K562 (cell line): ENCODE measurements at regions not wholly inside any gene's neighbourhood (a gene's known extent, or its start where the extent isn't known, plus 50 kb on each side); places are given as distances from the start of the nearest gene placed in this dataset.

ENCODE experiments used
- DDX20 ChIP-seq: fragments of 450-650 bp; IDR thresholded peaks from 2 replicates; pipeline ENCODE4 v1.6.1; 2016; ENCODE audit warnings: missing genetic modification characterization, low read depth, mild to moderate bottlenecking, missing compliant biosample characterization, moderate library complexity
- FOXK2 ChIP-seq, 2 experiments: fragments of 450-650 bp; IDR thresholded peaks in 1 of 2; conservative IDR thresholded peaks in 1 of 2; 2 replicates each; pipeline ENCODE4 v1.6.1; 2016; ENCODE audit warnings: low read depth in 2 of 2, mild to moderate bottlenecking in 1 of 2
- KLF1 ChIP-seq: fragments of 450-650 bp; IDR thresholded peaks from 2 replicates; pipeline ENCODE4 v1.6.1; 2016; ENCODE audit warnings: missing genetic modification characterization, missing compliant biosample characterization
- PPARD ChIP-seq: fragments of 250-450 bp; sonication (Bioruptor Pico); IDR thresholded peaks from 2 replicates; pipeline ENCODE4 v1.8.0; 2022; ENCODE audit warnings: inconsistent platforms, mild to moderate bottlenecking, moderate library complexity
- PTTG1 ChIP-seq: fragments of 450-650 bp; IDR thresholded peaks from 2 replicates; pipeline ENCODE4 v1.6.1; 2016; ENCODE audit warnings: low read depth, mild to moderate bottlenecking, missing genetic modification characterization, missing compliant biosample characterization
- PYGO2 ChIP-seq: fragments of 450-650 bp; IDR thresholded peaks from 2 replicates; pipeline ENCODE4 v1.6.1; 2016; ENCODE audit warnings: mild to moderate bottlenecking, missing genetic modification characterization, moderate library complexity, missing compliant biosample characterization
- SIN3A ChIP-seq, 2 experiments: fragments of 150-350 bp in 1 of 2; IDR thresholded peaks; 2 replicates each; pipeline ENCODE4 v1.6.1; 2011 to 2016; ENCODE audit warnings: borderline replicate concordance in 2 of 2, low read depth in 2 of 2, low read length in 2 of 2, mild to moderate bottlenecking in 2 of 2, moderate library complexity in 2 of 2; ENCODE audit not compliant: control insufficient read depth in 1 of 2
- SMAD4 ChIP-seq: fragments of 250-450 bp; sonication (Bioruptor Pico); conservative IDR thresholded peaks from 2 replicates; pipeline ENCODE4 v1.8.0; 2021; ENCODE audit warnings: inconsistent platforms, mild to moderate bottlenecking, moderate library complexity
- SMARCA4 ChIP-seq: fragments of 450-650 bp; IDR thresholded peaks from 2 replicates; pipeline ENCODE4 v1.6.1; 2016
- SUPT5H ChIP-seq: fragments of 450-650 bp; IDR thresholded peaks from 2 replicates; pipeline ENCODE4 v1.6.1; 2016
- TCF3 ChIP-seq: sonication (generic); formaldehyde crosslinking; IDR thresholded peaks from 2 replicates; pipeline ENCODE4 v1.4.0; 2020; ENCODE audit warnings: mild to moderate bottlenecking, missing genetic modification reagents
- TSHZ1 ChIP-seq: fragments of 250-450 bp; sonication (Bioruptor Pico); IDR thresholded peaks from 2 replicates; pipeline ENCODE4 v1.4.0; 2020; ENCODE audit warnings: mild to moderate bottlenecking, moderate library complexity
- ZKSCAN8 ChIP-seq: fragments of 200-800 bp; sonication (Bioruptor generic); IDR thresholded peaks from 2 replicates; pipeline ENCODE4 v1.6.1; 2016; ENCODE audit warnings: missing genetic modification characterization, missing compliant biosample characterization
- ZNF232 ChIP-seq: sonication (generic); formaldehyde crosslinking; IDR thresholded peaks from 2 replicates; pipeline ENCODE4 v1.8.0; 2022; ENCODE audit warnings: mild to moderate bottlenecking, missing genetic modification reagents
- ZNF239 ChIP-seq: fragments of 250-450 bp; sonication (Bioruptor Pico); IDR thresholded peaks from 2 replicates; pipeline ENCODE4 v1.4.0; 2020; ENCODE audit warnings: mild to moderate bottlenecking
- ZNF316 ChIP-seq: fragments of 450-650 bp; IDR thresholded peaks from 2 replicates; pipeline ENCODE4 v1.6.1; 2016
- ZNF347 ChIP-seq: fragments of 450-650 bp; formaldehyde crosslinking; IDR thresholded peaks from 2 replicates; pipeline ENCODE4 v1.4.0; 2020; ENCODE audit warnings: low read depth, mild to moderate bottlenecking, moderate library complexity
- ZNF395 ChIP-seq: fragments of 200-800 bp; sonication (Bioruptor generic); IDR thresholded peaks from 2 replicates; pipeline ENCODE4 v1.6.1; 2017; ENCODE audit warnings: missing genetic modification characterization, missing compliant biosample characterization
- ZNF398 ChIP-seq: fragments of 250-450 bp; sonication (Bioruptor Pico); IDR thresholded peaks from 2 replicates; pipeline ENCODE4 v1.8.0; 2021; ENCODE audit warnings: moderate library complexity, mild to moderate bottlenecking, inconsistent platforms
- ZNF408 ChIP-seq: fragments of 250-450 bp; sonication (Bioruptor Pico); IDR thresholded peaks from 2 replicates; pipeline ENCODE4 v1.4.0; 2020; ENCODE audit warnings: low read depth, mild to moderate bottlenecking, moderate library complexity
- ZNF77 ChIP-seq: fragments of 250-450 bp; sonication (Bioruptor Pico); IDR thresholded peaks from 2 replicates; pipeline ENCODE4 v1.5.0; 2020

- TF ChIP-seq ZNF398 (peak; percentile 82), ZNF316 (no peak), ZNF395 (CRISPR knock-in tag) (peak; percentile 98), TSHZ1 (peak; percentile 93), ZNF77 (CRISPR knock-in tag) (no peak), SMARCA4 (no peak), TCF3 (CRISPR knock-in tag) (no peak), SUPT5H (no peak), KLF1 (tag) (peak; percentile 92; the same call in 1 of the 2 replicates), ZNF239 (CRISPR knock-in tag) (peak; percentile 89), PTTG1 (tag) (peak; percentile 99), SMAD4 (CRISPR knock-in tag) (peak; percentile 99), ZNF232 (no peak), DDX20 (tag) (peak; percentile 99), PYGO2 (tag) (peak; percentile 97), ZNF347 (0 out of 2 replicates have a peak, but pooled peaks have one; percentile 55), ZKSCAN8 (peak; percentile 93), ZNF408 (no peak), FOXK2 (conservative IDR thresholded peaks at IDR 0.05 in 1 of 2, IDR thresholded peaks at IDR 0.05 in 1 of 2; ENCODE audit: low read depth in 2 of 2) (no peak), PPARD (CRISPR knock-in tag) (peak; percentile 87; the same call in 1 of the 2 replicates), SIN3A (IDR thresholded peaks at IDR 0.05; ENCODE audit: borderline replicate concordance in 2 of 2, control insufficient read depth in 1 of 2, low read depth in 2 of 2, low read length in 2 of 2) (no peak)
Measured at GRCh38 chr7:106767498-106768323, 97.4 kb upstream of the PIK3CG start (continued).
